ENCODE measurements at regions not wholly inside any gene's neighbourhood (a gene's known extent, or its start where the extent isn't known, plus 50 kb on each side); places are given as distances from the start of the nearest gene placed in this dataset.

- TF ChIP-seq TSHZ2 (CRISPR knock-in tag; IDR thresholded peaks at IDR 0.05) (no peak), BACH2 (CRISPR knock-in tag; IDR thresholded peaks at IDR 0.05; ENCODE audit: borderline replicate concordance) (no peak)
Measured at GRCh38 chr11:23179609-23180008, 319.3 kb upstream of the CCDC179 start.
